ENCODE measurements at regions not wholly inside any gene's neighbourhood (a gene's known extent, or its start where the extent isn't known, plus 50 kb on each side); places are given as distances from the start of the nearest gene placed in this dataset.

DNA sequence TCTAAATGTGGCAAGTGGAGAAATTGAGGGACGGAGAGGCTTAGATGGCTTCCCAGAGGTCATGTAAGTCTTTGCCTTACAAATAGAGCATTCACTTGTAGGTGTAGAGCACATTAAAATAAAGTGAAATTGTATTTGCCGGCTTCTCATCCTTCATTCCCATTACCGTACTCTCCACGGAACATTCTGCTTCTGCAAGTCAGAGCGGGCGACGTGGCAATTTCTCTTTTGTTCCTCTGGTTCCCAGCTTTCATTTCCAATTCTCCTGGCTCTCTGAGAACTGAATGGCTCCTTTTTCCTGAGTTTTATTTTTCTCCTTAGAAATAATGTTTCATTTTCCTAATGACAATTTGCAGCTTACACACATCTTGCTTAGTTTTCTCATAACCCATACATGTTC lies 51.3 kb upstream of the PFKP start:
- DNase-seq (ENCODE audit: low read depth) = no peak

DNA sequence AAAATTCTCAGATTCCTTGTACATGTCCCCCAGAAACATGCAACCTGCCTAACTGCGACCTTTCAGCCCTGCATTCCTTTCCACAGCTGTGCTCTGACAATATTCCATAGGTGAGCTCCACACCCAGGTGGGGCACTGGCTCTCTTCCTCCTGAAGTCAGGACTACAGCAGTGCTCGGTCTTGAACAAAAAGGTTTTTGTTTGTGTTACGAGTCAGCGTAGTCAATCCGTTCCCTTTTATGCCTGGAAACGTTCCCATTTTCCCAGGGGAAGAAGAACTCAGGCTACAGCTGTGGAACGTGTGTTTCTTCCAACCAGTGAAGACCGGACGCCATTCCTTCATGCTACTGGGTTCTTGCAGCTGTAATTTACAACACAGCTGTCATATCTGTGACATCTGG lies 52.4 kb upstream of the PFKP start:
- no peak for DNase-seq (ENCODE audit: low read depth)

DNA sequence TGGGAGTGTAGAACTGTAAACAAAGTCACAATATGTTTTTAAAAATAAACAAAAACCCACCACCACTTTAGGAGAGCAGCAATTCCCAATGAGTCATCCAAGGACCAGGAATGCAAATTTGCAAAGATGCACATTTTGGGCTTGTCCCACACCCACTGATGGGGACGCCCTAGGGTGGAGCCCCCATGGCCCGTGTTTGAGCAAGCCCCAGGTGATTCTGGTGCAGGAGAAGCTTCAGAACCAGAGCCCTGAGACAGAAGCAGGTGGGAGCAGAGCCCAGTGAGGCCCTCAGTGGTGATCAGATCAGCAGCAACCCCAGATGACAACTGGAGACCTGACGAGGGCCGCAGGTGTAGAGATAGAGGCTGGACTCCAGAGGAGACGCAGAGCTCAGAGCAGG lies 55.1 kb upstream of the PFKP start:
- no peak for DNase-seq (ENCODE audit: low read depth)

DNA sequence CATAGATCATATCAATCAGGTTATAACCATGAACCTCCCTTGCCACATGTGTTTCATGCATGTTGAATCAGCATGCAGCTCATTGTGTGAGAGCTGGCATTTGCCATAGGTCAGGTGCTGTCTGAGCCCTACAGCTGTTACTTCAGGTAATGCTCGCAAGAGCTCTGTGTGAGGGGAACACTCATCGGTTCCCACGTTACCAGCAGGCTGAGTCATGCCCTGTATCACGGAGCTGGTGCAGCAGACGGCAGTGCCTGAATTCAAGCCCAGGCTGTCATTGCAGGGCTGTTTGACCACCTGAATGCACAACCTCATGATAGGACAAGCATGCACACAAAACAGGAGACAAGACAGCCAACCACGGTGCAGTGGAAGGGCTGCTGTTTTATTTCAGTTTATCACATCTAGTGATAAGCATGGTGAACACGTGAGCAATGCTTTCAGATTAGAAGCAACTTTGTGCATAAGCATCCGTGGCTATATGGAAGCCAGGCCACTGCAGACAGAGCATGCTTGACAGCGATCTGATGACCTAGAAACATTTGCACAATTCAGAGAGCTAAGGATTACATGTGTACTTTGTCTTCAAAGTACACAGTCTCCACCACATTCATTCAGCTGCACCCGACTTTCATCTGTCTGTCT lies 56.4 kb upstream of the PFKP start:
- DNase-seq (ENCODE audit: low read depth) = no peak

DNA sequence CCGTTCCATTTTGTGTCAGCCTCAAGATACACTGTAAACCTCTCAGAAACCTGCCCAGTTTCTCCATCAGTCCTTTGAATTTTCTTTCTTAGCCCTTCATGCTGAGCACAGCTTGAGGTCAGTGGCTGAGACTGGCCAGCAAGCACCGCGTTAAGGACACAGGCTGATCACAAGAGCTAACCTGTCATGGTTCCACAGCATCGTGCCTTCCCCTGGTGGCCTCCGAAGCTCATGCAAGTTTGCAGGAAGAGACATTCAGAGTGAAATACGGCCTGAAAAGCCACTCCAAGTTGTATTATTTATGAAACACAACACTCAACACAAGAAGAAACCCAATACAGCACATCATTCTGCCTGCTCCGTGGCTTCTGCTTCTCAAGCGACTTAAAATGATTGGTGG lies 57.0 kb upstream of the PFKP start:
- DNase-seq (ENCODE audit: low read depth) = no peak

DNA sequence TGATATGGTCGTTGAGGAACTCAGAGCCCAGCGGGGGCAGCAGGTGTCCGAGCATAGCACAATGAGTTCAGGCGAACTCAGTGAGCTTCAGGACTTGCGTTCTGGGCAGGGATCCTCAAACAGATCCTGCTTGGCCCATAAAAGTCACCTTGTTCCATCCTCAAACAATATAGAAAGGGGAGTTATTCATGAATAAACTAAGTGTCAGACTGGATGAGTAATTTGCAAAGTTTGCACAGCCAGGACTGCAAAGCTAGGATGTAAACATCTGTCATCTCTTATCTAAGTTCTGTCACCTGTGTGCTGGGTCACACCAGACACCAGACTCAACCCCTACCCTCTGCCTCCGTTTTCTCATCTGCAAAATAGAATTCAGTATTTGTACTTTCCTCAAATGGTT lies 58.0 kb upstream of the PFKP start:
- DNase-seq (ENCODE audit: low read depth) = no peak

DNA sequence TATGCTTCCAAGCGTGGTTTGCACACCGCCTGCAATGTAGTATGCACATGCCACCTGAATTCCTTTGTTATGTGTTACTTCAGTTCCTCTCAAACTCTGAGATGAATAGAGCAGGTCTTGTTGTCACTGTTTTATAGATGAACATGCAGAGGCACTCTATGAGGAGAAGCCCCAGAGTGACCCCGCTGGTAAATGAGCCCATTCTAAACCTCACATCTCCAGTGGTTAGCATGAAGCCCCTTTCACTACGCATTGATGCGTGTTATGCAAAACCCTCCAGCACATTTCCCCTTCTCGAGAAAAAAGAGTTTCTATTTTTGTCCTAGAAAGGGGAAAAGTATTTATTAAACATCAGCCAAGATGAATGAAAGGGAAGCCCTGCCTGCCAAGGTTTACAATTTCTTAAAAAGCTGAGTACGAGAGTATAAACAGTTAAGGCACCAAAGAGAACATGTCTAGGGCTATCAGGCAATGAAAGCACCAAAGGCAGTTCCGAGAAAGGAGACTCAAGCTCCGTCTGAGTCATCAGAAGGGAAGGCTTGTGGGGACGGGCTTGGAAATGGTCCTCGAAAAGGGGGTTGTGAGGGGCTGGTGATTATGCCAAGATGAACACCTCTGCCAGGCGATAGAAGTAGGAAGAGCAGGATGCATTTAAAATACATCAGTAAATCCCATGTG lies 58.7 kb upstream of the PFKP start:
- DNase-seq (ENCODE audit: low read depth) = no peak

DNA sequence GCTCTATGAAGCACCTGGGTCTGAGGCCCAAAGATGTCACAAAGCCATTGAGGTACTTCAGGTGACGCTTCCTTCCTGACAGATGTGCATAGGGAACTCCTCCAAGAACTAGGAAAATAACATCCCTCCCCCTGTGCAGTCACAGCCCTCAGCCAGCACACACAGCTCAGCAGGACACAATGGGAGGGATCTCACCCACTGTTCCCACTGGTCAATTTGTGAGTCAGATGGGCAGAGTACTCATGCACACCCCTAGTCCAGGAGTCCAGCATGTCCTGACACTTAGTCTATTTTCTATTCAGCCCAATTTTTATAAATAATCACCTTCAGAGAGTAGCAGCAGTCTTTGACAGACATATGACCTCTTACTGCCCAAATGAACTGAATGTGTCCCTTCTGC lies 60.7 kb upstream of the PFKP start:
- no peak for DNase-seq (ENCODE audit: low read depth)

DNA sequence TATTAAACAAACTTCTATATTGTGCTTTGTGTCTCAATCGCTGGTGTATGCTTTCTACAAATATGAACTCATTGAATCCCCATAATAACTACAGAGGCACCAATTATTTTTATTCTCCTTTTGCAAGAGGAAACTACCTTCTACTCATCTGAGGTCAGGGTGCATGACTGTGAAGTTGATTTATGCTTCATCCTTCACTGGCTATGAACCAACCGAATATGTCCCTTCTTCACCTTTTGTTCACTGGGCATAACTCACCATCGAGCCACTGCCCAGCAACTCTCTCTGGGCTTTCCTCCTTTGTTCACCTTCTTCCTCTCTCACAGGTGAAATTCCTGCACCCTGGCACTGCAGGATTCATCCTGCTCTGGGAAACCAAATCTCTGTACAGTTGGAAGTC lies 61.3 kb upstream of the PFKP start:
- DNase-seq (ENCODE audit: low read depth) = no peak

DNA sequence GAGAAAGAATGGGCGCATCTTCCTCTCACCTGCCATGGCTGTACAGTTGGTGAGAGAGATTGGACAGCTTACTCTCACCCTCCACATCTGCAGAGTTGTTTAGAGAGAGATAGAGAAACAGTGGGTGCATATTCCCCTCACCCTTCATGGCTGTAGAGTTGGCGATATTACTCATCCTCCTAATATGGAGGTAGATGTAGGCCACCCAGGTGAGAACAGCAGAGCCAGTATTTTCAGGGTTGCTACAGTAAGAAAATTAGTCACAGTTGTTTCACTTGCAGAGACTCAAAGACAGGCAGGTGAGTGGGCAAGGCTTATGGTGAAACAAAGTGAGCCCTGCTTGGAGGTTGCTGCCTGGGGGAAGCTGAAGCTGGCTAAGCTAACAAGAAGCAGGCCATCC lies 65.0 kb upstream of the PFKP start:
- DNase-seq (ENCODE audit: low read depth) = no peak

DNA sequence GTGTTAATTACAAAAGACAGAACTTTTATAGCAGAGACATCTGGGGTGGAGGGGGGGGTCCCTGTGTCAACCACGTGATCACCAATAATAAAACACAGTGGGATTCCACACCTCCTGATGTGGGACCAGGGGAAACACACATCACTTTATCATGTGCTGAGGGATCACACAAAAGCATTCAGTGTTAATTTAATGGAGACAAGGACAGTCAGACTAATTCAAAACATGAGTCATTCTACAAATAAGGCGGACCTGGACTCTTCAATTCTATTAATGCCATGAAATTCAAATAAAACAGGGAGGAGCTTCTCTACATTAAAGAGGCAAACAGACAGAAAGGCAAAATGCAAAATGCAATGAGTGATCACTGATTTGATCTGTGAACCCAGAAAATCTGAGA lies 67.3 kb upstream of the PFKP start:
- no peak for DNase-seq (ENCODE audit: low read depth)

DNA sequence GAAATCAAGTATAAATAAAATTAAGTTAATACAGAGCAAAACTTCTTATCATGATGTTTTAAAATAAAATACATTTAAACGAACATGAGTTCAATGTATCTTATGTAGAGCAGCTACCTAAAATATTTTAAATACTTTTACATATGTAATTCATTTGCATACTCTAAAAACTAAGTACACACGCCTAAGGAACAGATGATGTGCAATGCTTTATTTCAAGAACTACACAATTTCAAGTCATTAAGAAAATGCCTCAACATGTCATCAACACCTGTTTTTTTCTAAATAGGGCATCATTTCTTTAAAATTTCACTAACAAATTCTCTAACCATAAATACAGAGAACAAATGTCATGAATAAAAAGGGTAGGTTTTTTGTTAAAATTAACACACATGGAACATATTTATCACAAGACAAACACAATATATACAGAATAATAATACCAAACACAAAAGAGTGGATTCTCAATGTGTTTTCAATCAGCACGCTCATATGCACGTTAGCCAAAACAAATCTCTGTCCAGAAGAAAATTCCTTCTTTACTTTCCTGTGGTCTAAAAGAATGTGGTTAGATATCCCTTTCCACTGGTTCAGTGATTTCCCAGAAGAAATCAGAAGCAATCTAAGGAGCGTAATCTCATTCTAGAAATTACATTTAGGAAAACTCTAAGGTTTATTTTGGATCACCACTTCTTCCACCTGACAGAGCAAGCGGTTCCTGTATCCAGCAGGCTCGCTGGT lies 73.0 kb upstream of the PFKP start:
- DNase-seq (ENCODE audit: low read depth) = no peak

DNA sequence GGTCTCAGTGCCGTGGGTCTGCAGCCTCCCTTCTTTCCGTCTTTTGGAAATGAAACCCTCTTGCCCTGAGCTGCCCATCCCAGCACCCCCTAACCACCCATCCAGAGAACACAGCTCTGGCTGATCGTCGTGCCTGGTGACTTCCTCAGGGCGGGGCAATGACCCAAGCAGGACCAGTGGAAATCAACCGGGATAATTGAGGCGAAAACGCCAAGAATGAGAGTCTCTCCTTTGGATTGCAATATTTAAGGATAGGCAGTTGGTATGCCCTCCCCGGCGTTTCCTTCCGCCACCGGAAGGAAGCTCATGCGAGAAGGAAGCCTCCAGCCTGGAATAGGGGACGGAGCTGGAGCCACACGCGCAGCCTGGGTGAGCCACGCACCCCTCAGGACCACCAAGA lies 73.7 kb upstream of the PFKP start:
- no peak for DNase-seq (ENCODE audit: low read depth)

DNA sequence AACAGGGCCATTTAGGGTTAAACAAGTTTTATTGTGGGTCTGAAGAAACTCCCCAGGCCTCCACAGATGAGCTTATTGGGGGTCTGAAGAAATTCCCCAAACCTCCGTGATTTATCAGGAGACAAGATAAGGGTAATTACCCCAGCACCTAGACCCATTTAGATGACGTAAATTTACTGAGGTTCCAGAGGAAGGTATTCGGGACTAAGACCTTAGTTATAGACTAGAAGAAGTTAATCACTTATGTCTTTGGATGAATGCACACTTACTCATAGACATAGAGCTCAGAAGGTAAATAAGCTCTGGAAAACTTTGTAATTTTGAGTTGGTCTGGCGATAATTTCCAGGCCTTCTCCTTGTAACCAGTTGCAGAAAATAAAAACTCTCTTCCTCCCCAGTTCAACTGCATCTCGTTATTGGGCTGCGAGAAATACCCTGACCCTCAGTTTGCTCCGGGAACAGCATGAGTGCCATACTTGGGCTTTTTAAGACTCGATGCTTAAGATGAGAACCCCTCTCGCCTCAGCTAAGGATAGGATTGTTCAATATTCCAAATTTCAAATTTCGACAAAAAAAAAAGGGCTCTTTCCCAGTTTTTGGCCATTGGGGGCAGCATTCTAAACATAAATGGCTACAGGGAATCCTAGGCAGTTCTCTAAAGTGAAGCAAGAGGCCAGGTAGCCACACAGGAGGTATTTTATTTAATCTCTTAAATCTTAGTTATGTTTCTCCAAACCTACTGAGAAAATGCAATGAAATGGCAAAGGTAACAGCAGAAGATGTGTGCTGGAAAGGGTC lies 74.7 kb upstream of the PFKP start:
- no peak for DNase-seq (ENCODE audit: low read depth)

DNA sequence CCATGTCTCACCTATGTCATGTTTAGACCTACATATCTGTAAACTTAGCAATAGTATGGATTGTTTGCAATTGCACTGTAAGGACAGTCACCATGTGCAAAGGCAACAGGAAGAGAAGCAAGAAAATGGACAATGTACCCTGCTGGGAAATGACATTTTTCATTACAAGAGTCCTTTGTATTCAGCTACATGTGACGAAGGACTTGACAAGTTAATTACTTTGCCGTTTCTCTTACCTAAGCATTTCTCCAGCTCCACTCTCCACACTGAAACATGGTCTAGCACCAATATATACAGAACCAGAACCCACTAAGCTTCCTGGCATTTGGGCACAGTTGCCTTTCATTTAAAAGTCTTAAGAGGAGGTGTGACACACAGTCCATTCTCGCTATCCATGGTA lies 76.6 kb upstream of the PFKP start:
- DNase-seq (ENCODE audit: low read depth) = no peak

DNA sequence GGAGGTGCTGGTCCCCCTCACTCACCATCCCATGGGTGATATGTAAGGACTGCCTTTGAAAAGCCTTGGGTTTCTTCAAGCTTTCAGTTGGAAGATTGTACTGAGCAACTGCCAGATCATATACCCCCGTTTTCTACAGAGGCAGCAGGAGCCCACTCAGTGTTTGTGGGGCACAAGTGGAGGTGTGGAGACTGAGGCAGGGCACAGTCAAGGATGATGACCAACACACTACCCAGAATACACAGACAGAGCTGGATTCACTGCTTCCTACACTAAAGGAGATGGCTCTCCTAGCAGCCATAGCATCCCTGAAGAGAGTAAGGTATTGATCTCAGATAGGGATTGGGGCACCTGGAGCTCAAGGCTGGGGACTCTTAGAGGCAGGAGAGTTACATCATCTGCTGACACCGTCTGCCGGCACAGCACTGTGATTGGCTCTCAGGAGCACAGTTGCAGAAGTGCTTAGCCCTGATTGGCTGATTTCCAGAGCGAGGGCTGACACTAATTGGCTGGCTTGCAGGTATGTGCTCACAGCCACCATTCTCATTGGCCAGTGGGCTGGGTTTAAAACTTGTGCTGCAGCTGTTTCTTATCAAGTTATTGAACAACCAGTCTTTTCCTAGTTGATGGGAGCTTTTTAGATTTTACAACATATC lies 77.9 kb upstream of the PFKP start:
- DNase-seq (ENCODE audit: low read depth) = no peak

DNA sequence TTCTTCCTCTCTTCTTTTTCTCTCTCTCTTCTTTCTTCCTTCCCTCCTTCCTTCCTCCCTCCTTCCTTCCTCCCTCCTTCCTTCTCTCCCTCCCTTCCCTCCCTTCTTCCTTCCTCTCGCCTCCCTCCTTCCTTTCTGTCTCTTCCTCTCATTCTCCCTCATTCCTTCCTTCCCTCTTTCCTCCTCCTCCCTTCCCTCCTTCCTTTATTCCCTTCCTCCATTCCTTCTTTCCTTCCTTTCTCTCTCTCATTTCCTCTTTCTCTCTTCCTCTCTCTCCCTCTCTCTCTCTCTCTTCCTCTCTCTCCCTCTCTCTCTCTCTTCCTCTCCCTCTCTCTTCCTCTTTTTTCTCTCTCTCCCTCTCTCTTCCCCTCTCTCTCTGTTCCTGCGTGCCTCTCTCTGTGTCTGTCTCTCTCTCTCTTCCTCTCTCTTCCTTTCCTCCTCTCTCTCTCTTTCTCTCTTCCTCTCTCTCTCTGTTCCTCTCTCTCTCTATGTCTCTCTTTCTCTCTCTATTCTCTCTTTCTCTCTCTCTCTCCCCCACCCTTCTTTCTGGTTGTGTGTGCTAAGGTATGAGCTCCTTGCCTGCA lies 80.1 kb upstream of the PFKP start:
- no peak for DNase-seq (ENCODE audit: low read depth)

DNA sequence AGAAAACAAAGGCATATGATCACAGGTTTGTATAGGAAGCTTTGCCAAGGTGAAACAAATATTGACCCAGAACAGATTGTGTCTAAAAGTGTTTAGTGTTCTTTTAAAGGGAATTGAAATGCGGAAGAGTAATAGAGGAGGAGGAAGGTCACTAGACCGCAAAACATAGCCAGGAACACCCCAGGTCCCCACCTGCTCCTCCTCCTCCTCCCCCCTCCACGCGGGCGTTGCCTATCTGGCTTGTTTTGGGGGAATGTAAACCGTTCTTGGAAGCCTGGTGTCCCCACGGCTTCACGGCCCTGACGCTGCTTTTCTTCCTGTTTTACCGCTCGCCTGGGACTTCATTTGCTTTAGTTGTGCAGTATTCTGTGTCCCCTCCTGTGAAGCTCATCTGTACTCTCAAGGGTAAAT lies 81.0 kb upstream of the PFKP start:
- no peak for DNase-seq (ENCODE audit: low read depth)

DNA sequence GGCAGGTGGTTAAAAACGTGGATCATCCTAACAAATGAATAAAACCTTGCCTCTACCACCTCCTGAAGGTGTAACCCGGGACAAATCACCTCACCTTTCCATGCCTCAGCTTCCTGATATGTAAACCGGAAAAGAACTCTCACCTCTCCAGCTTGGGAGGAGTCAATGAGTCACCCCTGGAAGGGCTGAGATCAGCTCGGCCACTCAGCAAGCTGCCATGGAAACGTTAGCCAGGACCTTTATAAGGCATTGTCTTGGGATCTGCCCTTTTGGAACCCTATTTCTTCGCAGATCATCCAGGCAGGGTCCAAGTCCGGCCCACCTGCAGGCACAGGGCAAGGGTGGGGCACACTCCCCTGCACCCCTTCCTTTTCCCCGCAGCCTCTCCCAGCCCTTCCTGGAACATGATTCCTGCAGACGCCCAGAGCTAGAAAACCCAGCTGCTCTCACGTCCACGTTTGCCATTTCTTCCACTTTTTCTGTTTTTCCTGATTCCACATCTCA lies 81.6 kb upstream of the PFKP start:
- no peak for DNase-seq (ENCODE audit: low read depth)

DNA sequence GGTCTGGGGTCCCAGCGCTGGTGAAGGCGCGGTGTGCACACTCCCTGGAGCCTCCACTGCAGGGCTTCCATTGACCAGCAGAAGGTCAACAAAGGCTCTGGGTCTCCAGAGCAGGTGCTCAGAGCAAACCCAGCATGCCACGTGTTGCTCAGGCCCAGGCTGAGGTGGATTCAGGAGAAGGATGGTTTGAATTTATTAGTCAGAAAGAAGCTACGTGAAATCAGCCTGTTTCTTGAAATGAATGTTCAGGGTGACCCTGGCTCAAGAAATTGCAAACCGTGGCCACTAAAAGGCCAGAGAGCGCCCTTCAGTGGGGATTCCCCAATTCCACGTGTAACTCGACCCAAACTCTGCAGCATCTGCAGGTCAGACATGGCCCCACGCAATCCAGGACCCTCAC lies 82.7 kb upstream of the PFKP start:
- DNase-seq (ENCODE audit: low read depth) = no peak

DNA sequence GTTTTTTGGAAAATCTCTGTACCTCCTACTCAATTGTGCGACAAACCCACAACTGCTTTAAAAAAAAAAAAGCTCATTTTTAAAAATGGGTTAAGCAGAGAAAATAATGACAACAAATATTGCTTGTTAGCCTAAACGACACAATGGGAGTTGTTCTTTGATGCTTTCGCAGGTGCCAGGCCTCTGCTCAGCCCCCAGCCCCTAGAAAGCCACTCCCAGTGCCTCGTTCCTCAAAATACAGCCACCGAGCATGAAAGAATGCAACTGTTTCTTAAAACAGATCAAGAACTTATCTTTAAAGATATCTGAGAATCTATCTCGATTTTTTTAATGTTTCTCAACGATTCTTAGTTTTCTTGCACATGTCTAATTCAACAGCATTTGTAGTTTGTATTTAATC lies 85.2 kb upstream of the PFKP start:
- DNase-seq (ENCODE audit: low read depth) = no peak

DNA sequence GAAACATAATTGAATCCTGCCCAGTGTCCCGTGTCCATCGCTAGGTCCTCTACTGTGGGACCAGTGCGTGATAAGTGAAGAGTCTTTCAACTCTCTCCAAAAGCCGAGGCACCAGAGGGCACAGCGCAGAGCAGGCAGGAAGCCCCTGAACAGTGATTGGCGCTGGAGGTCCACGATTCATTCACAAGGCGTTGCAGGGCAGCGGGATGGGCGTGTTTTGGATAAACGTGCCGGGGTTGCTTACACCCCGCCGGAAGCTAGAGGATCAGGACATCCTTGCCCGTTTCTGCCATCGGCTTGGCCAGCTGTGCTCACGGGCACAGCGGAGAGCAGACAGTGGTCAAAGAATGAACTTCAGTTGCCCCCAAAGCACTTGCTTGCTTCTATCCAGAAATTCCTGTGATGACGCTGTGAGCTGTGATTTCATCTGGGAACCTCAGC lies 86.0 kb upstream of the PFKP start:
- no peak for DNase-seq (ENCODE audit: low read depth)
